AG04450 (cell line): ENCODE measurements at regions not wholly inside any gene's neighbourhood (a gene's known extent, or its start where the extent isn't known, plus 50 kb on each side); places are given as distances from the start of the nearest gene placed in this dataset.
"Not testable (repeated sequence)": the region's sequence is repeated elsewhere in the genome, so short reads cannot be mapped to it uniquely, and the experiment has no call there.

Source experiments
- CTCF ChIA-PET: fragments of 300-600, 350-600 bp; formaldehyde crosslinking; extraction: SDS; loops from one replicate; lab custom pipeline; 2022; ENCODE audit warnings: antibody characterized with exemption, inconsistent platforms; lab: Charles Lee
- POLR2A ChIA-PET: fragments of 350-600 bp; formaldehyde crosslinking; extraction: SDS; loops from one replicate; lab custom pipeline; 2021; ENCODE audit warnings: antibody characterized with exemption, inconsistent platforms; lab: Yijun Ruan, JAX
- DNase-seq: peaks from one replicate; pipeline ENCODE4 v3.0.0-alpha.2; 2011; ENCODE audit warnings: low read depth, low spot score
- H3K27ac ChIP-seq: one replicate; pipeline ENCODE4 v1.5.1; 2012; ENCODE audit warnings: low read depth, low read length, control low read depth
- H3K27me3 ChIP-seq: one replicate; pipeline ENCODE4 v1.6.0; 2012; ENCODE audit warnings: low read length; ENCODE audit not compliant: control insufficient read depth, insufficient read depth
- H3K4me3 ChIP-seq: 2 replicates; pipeline ENCODE4 v1.5.1; 2011; ENCODE audit warnings: mild to moderate bottlenecking, low read depth, low read length, control low read depth
- H3K9me3 ChIP-seq: 2 replicates; pipeline ENCODE4 v1.5.1; 2012; ENCODE audit warnings: low read length; ENCODE audit not compliant: control insufficient read depth, insufficient read depth
- CTCF ChIP-seq: IDR thresholded peaks from 2 replicates; pipeline ENCODE4 v1.5.1; 2011; ENCODE audit warnings: low read depth, low read length, control low read depth, inconsistent platforms

DNA sequence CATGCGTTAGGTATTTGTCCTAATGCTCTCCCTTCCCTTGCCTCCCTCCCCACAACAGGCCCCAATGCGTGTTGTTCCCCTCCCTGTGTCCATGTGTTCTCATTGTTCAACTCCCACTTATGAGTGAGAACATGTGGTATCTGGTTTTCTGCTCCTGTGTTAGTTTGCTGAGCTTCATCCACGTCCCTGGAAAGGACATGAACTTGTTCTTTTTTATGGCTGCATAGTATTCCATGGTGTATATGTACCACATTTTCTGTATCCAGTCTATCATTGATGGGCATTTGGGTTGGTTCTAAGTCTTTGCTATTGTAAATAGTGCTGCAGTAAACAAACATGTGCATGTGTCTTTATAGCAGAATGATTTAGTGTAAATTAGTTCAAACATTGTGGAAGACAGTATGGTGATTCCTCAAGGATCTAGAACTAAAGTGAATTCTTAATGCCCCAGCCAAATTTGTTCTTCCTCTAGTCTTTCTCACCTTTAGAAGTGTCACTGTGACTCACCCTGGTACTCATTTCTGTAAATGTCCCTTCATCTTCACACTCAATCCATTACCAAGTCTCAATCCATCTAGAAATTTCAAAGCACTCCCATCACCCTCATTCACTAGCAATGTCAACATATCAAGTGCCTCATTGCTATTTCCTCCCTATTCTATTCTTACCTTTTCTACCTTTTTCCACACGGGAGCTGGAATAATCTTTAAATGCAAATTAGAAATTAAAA, 123.9 kb downstream of the MREG start:
- CTCF ChIA-PET, H3K27ac ChIP-seq, POLR2A ChIA-PET, DNase-seq, H3K9me3 ChIP-seq, H3K27me3 ChIP-seq, H3K4me3 ChIP-seq: not testable (repeated sequence)

- DNase-seq: no peak
- no peak for TF ChIP-seq CTCF
- no peak overlapping the region for H3K4me3 ChIP-seq
- H3K27me3 ChIP-seq: no peaks in the 10 kb centered on the region
- ChIA-PET CTCF (no interaction called here), POLR2A (no interaction called here)
- H3K27ac ChIP-seq: no peak overlapping the region
- no peaks in the 10 kb centered on the region for H3K9me3 ChIP-seq
Observed at GRCh38 chr2:215888680-215889079, 124.7 kb downstream of the MREG start.

DNA sequence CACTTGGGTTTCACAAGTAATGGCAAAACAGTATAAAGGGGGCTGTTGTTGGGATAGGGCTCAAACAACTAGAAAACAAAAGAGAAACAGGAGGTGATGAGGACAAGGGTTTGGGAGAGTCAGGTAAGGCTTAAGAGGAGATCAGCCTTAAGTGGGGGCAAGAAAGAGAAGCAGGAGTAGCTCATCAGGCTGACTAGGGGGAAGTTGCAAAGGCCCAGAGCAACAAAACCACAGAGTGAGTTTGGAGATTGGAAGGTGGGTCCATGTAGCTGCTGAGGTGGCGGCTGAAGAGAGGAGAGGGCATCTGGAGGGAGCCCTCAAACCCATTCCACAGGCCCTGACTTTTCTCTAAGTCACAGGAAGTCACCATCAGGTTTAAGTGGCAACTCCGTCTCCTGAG, 126.0 kb downstream of the MREG start:
- H3K27me3 ChIP-seq: no peaks in the 10 kb centered on the region
- no peak overlapping the region for H3K27ac ChIP-seq
- no peak for TF ChIP-seq CTCF
- no peak for DNase-seq
- no peaks in the 10 kb centered on the region; the same call in 1 of the 2 replicates for H3K9me3 ChIP-seq
- ChIA-PET POLR2A (no interaction called here), CTCF (no interaction called here)
- no peak overlapping the region for H3K4me3 ChIP-seq

- POLR2A ChIA-PET: no interaction called here
- no peak for DNase-seq
Observed at GRCh38 chr2:215886022-215886421, 127.3 kb downstream of the MREG start.

DNA sequence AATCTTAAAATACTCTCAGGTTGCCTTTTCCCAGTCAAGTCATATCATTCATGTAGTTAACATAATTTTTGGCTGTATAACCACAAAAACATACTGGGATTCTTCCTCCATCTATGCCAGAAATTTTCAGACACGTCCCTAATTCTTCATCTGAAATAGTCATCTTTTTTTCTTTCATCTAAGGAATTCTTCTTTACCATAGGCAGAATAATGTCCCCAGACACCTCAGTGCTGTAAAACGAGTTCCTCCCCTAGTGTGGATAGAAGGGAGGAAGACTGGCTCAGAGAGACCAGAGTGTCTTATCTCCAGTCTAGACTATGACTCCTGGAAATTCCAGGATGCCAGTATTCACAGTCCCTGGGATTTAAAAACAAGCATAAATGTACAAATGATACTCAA, 127.8 kb downstream of the MREG start:
- TF ChIP-seq CTCF: no peak
- DNase-seq: no peak
- Histone ChIP-seq H3K27ac (no peak overlapping the region), H3K9me3 (no peaks in the 10 kb centered on the region; the same call in 1 of the 2 replicates), H3K4me3 (no peak overlapping the region), H3K27me3 (no peaks in the 10 kb centered on the region)
- ChIA-PET POLR2A (no interaction called here), CTCF (no interaction called here)

More at GRCh38 chr2:215886022-215886421, 127.3 kb downstream of the MREG start:
- Histone ChIP-seq H3K27ac (no peak overlapping the region), H3K27me3 (no peaks in the 10 kb centered on the region), H3K9me3 (no peaks in the 10 kb centered on the region; the same call in 1 of the 2 replicates), H3K4me3 (no peak overlapping the region)
- CTCF ChIA-PET: no interaction called here
- TF ChIP-seq CTCF: no peak
